GM18520 (cell line): ENCODE measurements at regions not wholly inside any gene's neighbourhood (a gene's known extent, or its start where the extent isn't known, plus 50 kb on each side); places are given as distances from the start of the nearest gene placed in this dataset.

Experiments
- ATAC-seq: cut with Tn5 transposase; IDR thresholded peaks from one replicate; pipeline ENCODE4 v1.9.1; 2021; ENCODE audit not compliant: unreplicated experiment

- ATAC-seq = no peak
These were observed 223.0 kb downstream of the SLC6A15 start for GRCh38 chr12:84689638-84690037.

- ATAC-seq = no peak
These were observed 227.2 kb downstream of the SLC6A15 start for GRCh38 chr12:84685379-84685778.

- no peak for ATAC-seq
These were observed 235.8 kb downstream of the SLC6A15 start for GRCh38 chr12:84676787-84677186.

DNA sequence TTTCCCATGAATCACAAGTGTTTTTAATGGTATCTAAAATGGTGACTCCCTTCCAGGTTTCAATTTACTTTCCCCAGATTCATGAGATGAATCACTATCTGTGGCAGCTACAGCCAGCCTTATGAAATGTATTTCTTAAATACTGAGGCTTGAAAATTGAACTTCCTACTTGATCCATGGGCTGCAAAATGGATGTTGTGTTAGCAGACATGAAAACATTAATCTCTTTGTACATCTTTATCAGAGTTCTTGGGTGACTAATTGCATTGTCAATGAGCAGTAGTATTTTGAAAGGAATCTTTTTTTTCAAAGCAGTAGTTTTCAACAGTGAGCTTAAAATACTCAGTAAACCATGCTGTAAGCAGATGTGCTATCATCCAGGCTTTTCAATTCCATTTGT lies 250.8 kb downstream of the SLC6A15 start:
- no peak for ATAC-seq

DNA sequence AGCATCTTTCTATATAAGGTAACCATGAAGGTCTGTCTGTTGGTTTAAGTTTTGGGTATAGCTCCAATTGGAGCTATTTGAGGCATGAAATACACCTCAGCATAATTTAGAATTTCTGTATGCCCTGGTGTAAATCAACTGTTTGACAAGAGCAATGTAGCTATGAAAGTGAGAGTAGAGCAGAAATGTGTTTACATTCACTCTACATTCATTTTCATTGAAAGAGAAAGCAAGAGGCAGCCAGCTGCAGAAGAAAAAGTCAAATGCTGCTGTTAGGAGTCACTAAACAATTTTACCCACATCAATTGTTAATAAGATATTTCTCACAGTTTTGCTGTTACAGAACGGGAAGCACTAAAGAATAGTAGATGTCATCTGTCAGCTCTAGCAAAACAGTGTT lies 252.5 kb downstream of the SLC6A15 start:
- ATAC-seq = no peak

DNA sequence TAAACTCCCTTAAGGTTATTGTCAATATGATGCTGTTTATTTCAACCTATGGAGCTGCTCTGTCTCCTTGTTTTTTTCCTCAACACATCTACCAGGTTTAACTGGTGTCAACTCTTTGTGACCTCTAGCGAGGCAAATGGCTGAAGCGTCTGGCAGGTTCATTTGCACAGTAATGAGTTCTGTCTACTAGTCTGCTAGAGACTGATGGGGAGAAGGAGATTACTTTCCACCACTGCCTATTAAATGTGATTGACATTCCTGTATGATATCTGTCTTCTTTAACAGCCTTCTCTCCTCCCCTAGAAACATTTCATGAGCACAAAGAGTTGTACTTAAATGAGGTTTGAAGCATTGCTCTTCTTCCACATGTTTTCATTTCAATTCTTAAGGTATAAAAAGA lies 253.7 kb downstream of the SLC6A15 start:
- no peak for ATAC-seq

DNA sequence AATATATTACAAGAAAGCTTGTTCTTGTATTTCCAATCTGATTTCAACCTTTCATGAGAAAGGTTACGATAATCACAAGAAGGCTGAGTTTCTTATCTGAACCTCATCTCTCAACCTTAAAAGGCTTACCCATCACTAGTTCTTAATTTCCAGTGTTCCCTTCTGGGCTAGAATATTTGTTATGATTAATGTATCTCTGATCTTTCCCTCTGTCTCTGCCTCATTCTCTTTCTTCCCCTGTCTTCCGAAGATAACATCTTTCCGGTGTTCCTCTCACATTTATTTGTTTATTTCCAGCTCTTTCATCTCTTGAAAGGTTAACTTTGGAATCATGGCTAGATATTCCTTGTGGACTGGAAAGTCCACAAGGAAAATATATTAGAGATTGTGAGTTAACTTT lies 255.9 kb downstream of the SLC6A15 start:
- no peak for ATAC-seq

DNA sequence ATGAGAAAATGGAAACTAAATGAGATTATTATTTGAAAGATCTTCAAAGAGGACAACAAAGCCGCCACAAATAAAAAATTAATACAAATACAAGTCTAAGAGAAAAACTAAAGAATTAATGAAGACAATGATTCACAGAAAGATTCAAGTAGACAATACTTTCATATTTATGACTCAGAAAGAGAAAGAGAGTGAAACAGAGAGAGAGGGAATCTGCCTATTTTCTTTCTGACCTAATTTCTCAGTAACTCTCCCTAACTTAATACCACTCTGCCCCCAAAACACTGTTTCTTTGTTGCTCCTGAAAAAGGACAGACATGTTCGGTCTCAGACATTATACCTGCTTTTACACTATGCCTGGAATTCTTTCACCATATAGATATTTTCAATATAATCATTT lies 259.1 kb downstream of the SLC6A15 start:
- no peak for ATAC-seq

DNA sequence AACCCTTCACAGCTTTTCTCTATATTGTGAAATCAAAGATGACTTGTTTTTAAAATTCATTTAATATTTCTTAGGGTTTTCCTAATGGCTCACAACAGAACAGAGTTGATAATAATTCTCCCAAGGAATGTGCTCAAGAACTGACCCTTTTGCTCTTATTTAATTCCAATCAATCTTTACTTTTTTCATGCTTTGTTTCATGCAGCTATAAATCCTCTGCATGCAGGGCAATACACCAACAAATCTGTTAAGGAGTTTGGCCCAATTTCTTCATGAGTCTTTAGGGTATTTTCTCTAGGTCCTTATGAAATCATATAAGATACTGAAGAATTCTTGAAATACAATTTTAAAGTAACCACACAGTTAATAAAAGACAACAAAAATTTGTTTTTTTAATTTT lies 264.2 kb downstream of the SLC6A15 start:
- no peak for ATAC-seq

GRCh38 chr12:84644908-84645307 lies 267.7 kb downstream of the SLC6A15 start:
- no peak for ATAC-seq

DNA sequence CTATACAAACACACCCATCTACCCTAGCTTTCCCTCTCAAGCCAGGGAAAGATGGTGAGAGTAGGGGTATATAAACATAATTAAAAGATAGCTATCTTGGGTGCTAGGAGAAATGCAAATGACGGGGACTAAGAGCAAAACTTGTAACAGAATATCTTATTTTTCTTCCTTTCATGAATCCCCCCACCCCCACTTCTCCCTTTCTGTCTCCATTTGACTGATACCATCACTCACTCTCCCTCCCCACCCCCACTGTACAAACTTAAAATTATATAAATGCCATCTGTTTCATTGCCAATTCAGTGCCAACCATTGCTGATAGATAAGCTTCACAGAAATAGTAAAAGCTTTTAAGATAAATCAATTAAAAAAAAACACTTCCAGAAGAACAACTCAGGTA lies 268.6 kb downstream of the SLC6A15 start:
- no peak for ATAC-seq

- no peak for ATAC-seq
These were observed 270.6 kb downstream of the SLC6A15 start for GRCh38 chr12:84641940-84642545.

GRCh38 chr12:84638811-84639368 lies 273.7 kb downstream of the SLC6A15 start:
- no peak for ATAC-seq

- ATAC-seq = no peak
These were observed 274.7 kb downstream of the SLC6A15 start for GRCh38 chr12:84637926-84638325.

DNA sequence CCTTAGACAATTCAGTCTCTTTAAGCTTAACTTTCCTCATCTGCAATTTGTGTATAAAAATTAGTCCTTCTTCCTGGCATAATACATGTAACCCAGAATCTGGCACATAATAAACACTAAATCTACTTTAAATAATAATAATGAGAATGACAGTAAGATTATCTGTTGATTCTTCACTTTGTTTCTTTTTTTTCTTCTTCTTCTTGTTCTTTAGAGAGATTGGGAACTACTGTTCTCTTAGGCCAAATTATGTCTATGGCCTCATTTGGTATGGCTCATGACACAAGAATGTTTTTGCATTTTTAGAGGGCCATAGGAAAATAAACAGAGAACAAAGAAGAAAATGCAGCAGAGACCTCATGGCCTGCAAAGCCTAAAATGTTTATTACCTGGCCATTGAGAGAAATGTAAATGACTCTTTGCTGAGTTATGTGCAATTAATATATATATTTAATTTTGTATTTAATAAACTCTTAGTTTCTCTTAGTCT lies 275.8 kb downstream of the SLC6A15 start:
- no peak for ATAC-seq

- no peak for ATAC-seq
These were observed 278.1 kb downstream of the SLC6A15 start for GRCh38 chr12:84634526-84634925.

GRCh38 chr12:84632556-84632955 lies 280.0 kb downstream of the SLC6A15 start:
- no peak for ATAC-seq

GRCh38 chr12:84631020-84631419 lies 281.6 kb downstream of the SLC6A15 start:
- ATAC-seq = no peak

- ATAC-seq = no peak
These were observed 285.0 kb downstream of the SLC6A15 start for GRCh38 chr12:84627593-84627992.

DNA sequence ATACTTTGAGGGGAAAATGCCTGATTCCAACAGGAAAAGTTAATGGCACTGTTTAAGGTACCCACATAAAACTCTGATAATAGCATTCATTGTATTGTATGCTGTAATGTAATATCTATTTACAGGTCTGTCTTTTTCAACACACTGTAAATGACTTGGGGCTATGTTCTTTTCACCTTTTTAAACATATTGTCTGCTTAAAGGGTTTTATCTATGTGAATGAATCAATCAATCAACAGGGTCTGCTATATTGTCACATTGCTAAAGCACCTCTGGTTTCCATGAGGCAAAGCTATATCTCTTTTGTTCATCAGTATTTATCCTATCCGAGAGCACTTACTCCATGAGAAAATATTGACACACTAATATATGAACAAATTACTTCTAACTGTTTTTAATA lies 288.0 kb downstream of the SLC6A15 start:
- no peak for ATAC-seq

- no peak for ATAC-seq
These were observed 293.5 kb downstream of the SLC6A15 start for GRCh38 chr12:84619053-84619571.

DNA sequence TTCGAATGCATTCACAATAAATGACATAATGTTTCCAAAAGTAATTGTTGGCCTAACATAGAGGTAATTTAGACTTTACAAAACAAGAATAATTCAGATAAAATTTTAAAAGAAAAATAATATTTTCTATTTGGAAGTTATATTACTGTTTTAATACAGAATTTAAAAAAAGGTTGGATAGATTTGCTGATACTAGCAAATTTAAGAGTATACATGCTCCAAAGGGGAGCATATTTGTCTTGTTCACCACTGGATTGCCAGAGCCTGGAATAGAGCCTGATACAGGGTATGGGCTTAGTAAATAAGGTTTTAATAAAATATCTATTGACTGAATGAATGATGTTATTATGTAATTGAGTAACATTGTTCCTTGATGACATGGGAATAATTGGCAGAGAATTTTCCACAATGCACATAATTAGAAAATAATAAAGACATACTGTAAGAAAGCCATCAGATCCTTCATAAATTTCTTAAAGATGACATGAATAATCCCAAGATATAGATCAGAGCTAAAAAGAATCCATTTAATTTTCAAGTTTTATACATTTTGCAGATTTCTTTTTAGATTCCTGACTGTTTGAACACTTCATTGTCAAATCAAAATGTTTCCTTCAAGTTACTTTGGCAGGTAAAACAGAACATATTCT lies 305.3 kb downstream of the SLC6A15 start:
- no peak for ATAC-seq
